ENCODE measurements at regions not wholly inside any gene's neighbourhood (a gene's known extent, or its start where the extent isn't known, plus 50 kb on each side); places are given as distances from the start of the nearest gene placed in this dataset.

DNA sequence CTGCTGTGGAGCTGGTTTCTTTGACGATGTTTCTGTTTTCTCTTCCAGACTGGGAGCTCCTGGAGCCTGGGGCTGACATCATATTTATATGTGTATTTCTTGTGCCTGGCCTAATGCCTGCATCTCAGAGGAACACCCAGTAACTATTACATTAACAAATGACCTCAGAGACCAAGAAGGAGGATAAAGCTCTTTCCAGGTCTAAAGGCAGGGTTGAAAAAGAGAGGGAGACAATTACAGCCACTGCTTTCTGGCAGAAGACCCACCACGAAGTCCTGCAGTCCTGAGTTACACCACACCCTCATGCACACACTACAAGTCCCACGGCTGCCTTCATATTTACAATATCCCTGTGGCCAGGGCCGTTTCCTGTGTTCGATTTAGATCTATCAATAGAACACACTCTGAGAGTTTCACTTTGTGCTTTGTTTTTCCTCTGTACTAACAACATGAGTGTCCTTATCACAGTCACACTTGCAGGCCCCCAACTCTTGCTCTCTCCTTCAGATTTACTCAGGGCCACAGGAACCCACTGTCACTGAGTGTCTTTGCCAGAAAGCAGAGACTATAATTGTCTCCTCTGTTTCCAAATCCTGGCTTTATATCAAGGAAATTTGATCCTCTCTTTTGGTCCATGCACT, 535.5 kb downstream of the MID1IP1 start:
- ChIA-PET CTCF (no interaction called here), POLR2A (ENCODE audit: unreplicated experiment) (no interaction called here)
- Histone ChIP-seq H3K56ac (ENCODE audit: extremely low read depth, insufficient read depth, low read length) (no peak overlapping the region), H3K4me1 (ENCODE audit: control insufficient read depth, insufficient read depth, low read length) (no peaks in the 10 kb centered on the region), H3K14ac (replicated peaks; ENCODE audit: low read depth, low read length) (no peak overlapping the region), H3K36me3 (ENCODE audit: control insufficient read depth, insufficient read depth, low read length) (no peaks in the 10 kb centered on the region), H4K5ac (ENCODE audit: low read depth, low read length) (no peak overlapping the region), H2BK5ac (ENCODE audit: low read depth, low read length, poor library complexity, severe bottlenecking) (no peak overlapping the region), H3K4me3 (ENCODE audit: insufficient read depth, low read depth, low read length) (no peak overlapping the region), H2AK5ac (ENCODE audit: low read depth, low read length) (no peak overlapping the region), H3K9me1 (ENCODE audit: insufficient read depth, low read length) (no peaks in the 10 kb centered on the region), H4K8ac (ENCODE audit: low read depth in 2 of 2, low read length in 2 of 2) (no peak overlapping the region), H4K91ac (ENCODE audit: insufficient read depth, low read depth, low read length) (no peak overlapping the region), H3K18ac (ENCODE audit: low read depth, low read length) (no peak overlapping the region), H3K4ac (ENCODE audit: low read depth, low read length) (no peak overlapping the region), H4K20me1 (ENCODE audit: insufficient read depth, low read length) (no peaks in the 10 kb centered on the region), H3K27ac (ENCODE audit: insufficient read depth, low read length) (no peak overlapping the region), H3K27me3 (ENCODE audit: control insufficient read depth, insufficient read depth, low read length) (peaks cover 5% of the 10 kb centered on the region), H3K23ac (ENCODE audit: low read depth, low read length) (no peak overlapping the region), H2BK120ac (ENCODE audit: low read depth, low read length) (no peak overlapping the region), H3K9ac (ENCODE audit: low read depth, low read length) (no peak overlapping the region), H3K4me2 (ENCODE audit: low read depth, low read length) (no peak overlapping the region), H2AK9ac (replicated peaks; ENCODE audit: low read depth, low read length, poor library complexity) (no peak overlapping the region), H2BK20ac (ENCODE audit: low read depth, low read length) (no peak overlapping the region), H3K9me3 (ENCODE audit: control insufficient read depth, insufficient read depth, low read length) (no peaks in the 10 kb centered on the region), H2BK15ac (ENCODE audit: low read depth, low read length) (no peak overlapping the region), H3K79me1 (ENCODE audit: low read depth in 1 of 2, low read length in 2 of 2) (no peaks in the 10 kb centered on the region), H2AFZ (replicated peaks; ENCODE audit: low read length, poor library complexity) (no peak overlapping the region)
- no peak for TF ChIP-seq RAD21 (IDR thresholded peaks at IDR 0.05; ENCODE audit: low read length)
- intact Hi-C loops (cut with micrococcal nuclease) (no loop called here), dilution Hi-C loops (cut with HindIII; ENCODE audit: low sequenced_read_pairs, unreplicated experiment) (no loop called here), in situ Hi-C loops (cut with MboI; ENCODE audit: low sequenced_read_pairs) (no loop called here)
- DNase-seq (no peak), ATAC-seq (ENCODE audit: low read depth) (no peak)
- WGBS, 2 experiments (ENCODE audit: extremely low coverage in 2 of 2, insufficient read length in 1 of 2), result 21% methylated on average over 3 of the region's 5 CpGs; no CpG with 5 or more reads in 1 of the 2 experiments
- no TSS peak for BruUV-seq (replicated peaks)

Data from IMR-90 (cell line).